DOHH2 (cell line): ENCODE measurements at regions not wholly inside any gene's neighbourhood (a gene's known extent, or its start where the extent isn't known, plus 50 kb on each side); places are given as distances from the start of the nearest gene placed in this dataset.

ENCODE experiments used
- EZH2phosphoT487 ChIP-seq: fragments of 200-600 bp; sonication (generic); IDR thresholded peaks from 2 replicates; pipeline ENCODE4 v1.6.1; 2017; ENCODE audit warnings: borderline replicate concordance, mild to moderate bottlenecking, antibody characterized with exemption, low read length, moderate library complexity, mixed read lengths
- TF ChIP-seq, protein P1 (sequence below): fragments of 200-600 bp; sonication (generic); IDR thresholded peaks from one replicate; pipeline ENCODE4 v1.5.1; 2014; ENCODE audit warnings: antibody characterized with exemption, mild to moderate bottlenecking, low read depth, low read length; ENCODE audit not compliant: poor library complexity, severe bottlenecking

DNA sequence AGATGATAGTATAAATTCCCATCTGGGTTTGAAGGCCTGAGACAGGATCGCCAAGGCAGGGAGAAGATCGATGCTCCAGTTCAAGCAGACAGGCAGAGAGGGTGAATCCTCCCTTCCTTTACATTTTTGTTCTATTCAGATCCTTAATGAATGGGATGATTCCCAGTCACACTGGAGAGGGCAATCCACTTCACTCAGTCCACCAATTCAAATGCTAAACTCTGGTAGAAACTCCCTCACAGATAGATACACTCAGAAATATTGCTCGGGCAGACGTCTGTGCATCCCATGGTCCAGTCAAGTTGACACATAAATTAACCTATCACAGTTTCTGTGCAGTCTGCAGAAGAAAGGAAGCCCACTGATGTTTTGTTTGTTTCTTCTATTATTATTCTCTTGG, 193.1 kb upstream of the ZNF462 start:
- TF ChIP-seq, protein P1, sequence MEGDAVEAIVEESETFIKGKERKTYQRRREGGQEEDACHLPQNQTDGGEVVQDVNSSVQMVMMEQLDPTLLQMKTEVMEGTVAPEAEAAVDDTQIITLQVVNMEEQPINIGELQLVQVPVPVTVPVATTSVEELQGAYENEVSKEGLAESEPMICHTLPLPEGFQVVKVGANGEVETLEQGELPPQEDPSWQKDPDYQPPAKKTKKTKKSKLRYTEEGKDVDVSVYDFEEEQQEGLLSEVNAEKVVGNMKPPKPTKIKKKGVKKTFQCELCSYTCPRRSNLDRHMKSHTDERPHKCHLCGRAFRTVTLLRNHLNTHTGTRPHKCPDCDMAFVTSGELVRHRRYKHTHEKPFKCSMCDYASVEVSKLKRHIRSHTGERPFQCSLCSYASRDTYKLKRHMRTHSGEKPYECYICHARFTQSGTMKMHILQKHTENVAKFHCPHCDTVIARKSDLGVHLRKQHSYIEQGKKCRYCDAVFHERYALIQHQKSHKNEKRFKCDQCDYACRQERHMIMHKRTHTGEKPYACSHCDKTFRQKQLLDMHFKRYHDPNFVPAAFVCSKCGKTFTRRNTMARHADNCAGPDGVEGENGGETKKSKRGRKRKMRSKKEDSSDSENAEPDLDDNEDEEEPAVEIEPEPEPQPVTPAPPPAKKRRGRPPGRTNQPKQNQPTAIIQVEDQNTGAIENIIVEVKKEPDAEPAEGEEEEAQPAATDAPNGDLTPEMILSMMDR: no peak
- no peak for TF ChIP-seq EZH2phosphoT487
